Activated T-cell treated with anti-CD3 and anti-CD28 coated beads, Interleukin-2, amount 50 U/mL, for 48 hours (primary cell): ENCODE measurements at regions not wholly inside any gene's neighbourhood (a gene's known extent, or its start where the extent isn't known, plus 50 kb on each side); places are given as distances from the start of the nearest gene placed in this dataset.

Source experiments
- DNase-seq, 2 experiments: peaks; one replicate each; pipeline ENCODE4 v3.0.0-alpha.2; 2020

- DNase-seq, result no peak
Measured at GRCh38 chr2:144835634-144836350, 315.9 kb upstream of the ZEB2 start.

- DNase-seq, result no peak
Measured at GRCh38 chr2:144834998-144835633, 315.2 kb upstream of the ZEB2 start.

DNA sequence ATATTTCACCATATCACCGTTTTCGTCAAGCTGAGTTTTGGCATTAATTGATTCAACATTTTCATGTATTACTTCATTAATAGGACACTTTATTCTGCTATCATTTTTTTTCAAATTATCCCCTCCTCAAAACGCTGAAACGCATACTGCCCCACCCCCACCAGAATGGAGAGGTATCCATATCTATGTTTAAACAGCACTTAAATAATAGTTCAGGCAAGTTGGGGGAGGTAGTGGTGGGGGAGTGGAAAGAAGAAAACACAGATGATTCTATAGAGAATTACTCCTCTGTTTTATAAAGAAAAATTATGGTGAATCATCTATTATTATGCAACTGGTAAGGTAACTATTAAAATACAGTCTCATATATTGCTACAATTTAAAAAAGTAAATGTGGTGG lies 314.4 kb upstream of the ZEB2 start:
- no peak for DNase-seq

DNA sequence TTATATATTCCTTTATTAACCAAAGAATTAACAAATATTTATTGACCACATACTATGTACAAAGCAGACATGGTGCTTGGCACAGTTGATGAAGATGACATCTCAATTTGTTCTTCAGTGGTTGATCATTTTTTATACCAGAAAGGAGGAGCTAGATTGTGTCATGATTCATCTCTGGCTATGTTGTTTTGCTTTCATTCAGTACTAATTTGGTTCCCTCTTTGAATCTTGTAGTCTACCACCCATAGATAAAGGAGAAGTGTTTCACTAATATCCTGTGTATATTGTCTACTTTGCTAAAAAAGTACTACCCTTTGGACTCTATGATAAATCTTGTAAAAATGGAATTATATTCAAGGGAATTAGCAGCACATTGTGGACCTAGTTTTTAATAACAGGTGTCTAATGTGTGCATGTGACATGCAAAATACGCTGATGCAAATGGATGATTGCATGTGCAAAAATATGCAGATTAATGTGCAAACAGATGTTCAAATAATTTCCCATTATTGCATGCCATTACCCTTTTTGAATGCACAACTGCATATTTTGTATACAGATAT lies 313.2 kb upstream of the ZEB2 start:
- no peak for DNase-seq

- no peak for DNase-seq
Measured at GRCh38 chr2:144832048-144832447, 312.1 kb upstream of the ZEB2 start.

DNA sequence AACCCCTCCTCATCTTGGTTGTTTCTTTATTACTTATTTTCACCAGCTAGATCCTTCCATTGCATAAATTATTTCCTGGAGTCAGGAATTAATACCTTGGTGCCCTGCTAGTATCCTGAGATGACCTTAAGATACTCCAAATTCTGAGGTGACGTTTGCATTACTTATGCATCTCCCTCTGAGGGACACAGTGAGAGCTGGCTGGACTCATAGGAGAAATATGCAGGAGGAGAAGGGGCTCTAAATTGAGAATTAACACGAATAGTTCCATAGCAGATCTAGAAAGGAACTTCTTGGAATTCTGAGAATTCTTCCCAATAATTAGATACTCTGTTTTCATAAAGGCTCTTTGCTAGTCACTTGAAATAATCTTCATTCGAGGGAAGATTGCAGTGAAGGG lies 310.6 kb upstream of the ZEB2 start:
- no peak for DNase-seq

DNA sequence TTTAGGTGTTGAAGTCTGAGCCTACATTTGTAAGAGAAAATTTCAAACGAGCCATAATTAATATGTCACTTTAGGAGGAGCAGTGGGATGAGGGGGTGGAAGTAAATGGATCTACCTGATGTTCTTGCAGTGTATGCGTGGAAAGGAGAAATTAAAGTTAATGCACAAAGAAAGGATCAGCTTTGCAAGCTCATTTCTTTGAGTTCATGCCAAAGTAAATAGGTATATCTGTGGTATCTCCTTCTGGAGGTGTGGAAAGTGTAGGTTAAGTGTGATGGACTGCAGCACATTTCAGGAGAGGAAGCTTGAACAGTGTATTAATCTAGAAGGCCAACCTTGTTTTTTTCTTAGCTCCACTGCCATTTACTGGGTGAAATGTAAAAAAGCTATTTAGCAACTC lies 307.5 kb upstream of the ZEB2 start:
- no peak for DNase-seq

DNA sequence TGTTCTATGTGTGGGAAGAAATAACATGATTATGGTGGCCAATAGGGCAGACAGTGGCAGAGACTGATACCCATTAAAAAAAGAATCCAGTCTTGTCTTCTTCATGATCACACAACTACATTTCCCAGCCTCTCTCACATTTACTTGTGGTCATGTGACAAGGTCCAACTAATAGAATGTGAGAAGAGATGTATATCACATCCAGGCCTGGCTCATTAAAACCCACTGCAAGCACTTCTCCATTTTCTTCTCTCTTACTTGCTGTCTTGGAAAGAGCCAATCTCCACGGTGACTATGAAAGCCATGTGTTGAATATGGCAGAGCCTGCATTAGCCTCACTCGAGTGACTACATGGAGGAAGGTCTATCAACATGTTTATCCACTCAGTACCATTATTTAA lies 306.2 kb upstream of the ZEB2 start:
- DNase-seq, result no peak

DNA sequence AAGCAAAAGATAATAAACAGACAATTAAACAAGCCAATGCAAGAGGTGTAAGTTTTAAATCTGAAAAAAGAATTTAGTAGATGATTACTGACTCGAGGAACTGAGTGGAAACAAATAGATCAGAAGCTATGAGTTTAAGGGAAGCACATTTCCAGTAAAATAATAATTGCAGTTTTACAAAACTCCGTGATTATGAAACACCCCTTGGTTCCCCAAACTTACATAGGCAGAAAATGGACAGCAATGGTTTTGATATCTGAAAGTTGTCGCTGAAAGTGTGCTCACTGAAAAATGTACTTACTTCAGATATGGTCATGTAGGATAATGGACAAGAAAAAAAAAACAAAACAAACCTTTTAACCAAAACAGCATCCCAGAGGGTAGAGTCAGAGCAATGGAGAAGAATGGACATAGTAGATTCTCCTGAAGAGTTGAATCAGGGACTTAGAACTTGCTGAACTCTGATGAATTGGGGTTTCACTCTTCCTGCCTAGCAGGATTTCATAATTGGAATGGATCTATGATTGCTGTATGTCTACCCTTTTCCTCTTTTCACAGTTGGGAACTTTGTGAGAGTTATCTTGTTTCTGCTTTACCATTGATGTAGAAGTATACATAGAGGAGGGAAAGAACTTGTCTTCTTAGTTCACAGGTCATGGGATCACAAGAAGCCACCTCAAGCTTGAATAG lies 305.6 kb upstream of the ZEB2 start:
- no peak for DNase-seq

DNA sequence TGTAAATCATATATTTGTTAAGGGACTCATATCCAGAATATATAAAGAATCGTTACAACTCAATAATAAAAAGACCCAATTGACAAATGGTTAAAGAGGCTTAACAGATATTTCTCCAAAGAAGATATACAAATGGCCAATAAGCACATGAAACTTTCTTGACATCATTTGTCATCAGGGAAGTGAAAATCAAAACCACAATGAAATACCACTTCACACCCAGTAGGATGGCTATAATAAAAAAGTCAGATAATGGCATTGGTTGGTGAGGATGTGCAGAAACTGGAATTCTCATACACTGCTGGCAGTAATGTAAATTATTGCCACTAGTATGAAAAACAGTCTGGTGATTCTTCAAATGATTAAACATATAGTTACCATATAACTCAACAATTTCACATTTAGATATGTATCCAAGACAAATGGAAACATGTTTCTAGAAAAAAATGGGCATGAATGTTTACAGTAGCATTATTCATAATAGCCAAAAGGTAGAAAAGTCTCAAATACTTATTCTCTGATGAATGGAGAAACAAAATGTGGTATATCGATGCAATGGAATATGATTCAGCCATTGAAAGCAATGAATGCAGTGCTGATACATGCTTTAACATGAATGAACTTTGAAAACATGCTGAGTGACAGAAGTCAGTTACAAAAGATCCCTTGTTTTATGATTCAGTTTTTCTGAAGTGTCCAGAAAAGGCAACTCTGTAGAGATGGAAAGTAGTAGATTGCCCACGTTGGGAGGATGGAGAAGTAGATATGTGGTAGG lies 304.6 kb upstream of the ZEB2 start:
- DNase-seq, result no peak

DNA sequence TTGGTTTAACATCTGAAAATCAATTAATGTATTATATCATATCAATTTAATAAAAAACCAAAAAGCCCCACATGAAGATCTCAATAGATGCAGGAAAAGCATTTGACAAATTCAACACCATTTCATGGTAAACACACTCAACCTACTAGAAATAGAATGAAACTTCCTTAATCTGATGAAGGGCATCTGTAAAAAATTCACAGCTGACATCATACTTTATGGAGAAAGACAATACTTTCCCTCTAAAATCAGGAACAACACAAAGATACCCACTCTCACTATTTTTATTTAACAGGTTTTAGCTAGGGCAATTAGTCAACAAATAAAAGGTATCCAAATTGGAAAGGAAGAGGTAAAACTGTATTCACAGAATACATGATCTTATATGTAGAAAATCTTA lies 303.0 kb upstream of the ZEB2 start:
- no peak for DNase-seq

DNA sequence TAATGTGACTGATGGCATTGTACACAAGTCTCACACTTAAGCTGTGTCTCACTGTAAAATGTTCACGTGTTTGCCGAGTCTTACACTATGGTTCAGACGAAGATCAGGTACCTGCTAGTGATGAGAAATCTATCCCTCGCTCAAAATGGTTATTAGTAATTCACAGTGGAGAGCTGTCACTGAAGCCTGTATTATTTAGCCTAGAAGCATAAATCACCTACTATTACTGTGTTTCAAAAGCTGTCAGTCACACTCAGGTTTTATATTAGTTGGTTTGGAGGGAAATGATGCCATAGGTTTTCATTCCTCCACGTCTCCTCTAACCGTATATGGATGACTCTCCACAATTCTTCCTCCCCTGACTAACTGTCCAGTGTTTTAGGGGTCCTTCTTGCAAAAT lies 292.4 kb upstream of the ZEB2 start:
- DNase-seq, result no peak

GRCh38 chr2:144801766-144802165 lies 281.8 kb upstream of the ZEB2 start:
- no peak for DNase-seq

DNA sequence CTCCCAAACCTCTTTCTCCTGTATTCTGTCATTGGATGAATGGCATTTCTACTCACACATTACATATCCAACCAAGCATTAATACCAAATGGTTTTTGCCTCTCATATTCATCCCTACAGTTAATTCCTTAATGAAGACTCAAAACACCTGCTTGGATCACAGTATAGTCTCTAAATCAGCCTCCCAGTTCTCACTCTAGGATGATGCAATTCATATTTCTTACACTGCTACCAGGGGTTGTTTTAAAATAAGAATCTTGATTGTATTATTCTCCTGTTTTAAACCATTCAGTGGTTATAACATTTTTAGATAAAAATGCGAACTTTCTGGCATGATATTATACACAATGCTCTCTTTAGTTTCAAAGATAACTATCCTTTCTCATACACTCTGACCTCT lies 281.4 kb upstream of the ZEB2 start:
- no peak for DNase-seq

DNA sequence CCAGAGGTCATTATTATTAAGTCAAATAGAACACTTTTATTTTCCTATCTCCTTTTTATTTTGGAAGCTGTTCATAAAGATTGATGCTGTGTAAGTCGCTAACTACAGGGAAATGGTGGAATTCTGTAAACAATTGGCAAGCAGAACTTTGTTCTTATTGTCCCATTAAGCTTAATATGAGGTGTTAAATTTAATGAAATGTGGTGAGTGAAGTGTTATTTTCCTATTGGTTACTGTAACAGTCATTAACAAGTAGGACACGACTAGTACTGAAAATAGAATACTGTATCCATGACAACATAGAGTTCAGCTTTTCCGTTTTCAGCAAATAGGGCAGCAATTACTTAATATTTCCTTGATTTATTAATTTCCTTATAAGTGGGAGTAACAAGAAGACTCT lies 279.1 kb upstream of the ZEB2 start:
- DNase-seq, result no peak

GRCh38 chr2:144798034-144798433 lies 278.1 kb upstream of the ZEB2 start:
- no peak for DNase-seq

- DNase-seq, result no peak
Measured at GRCh38 chr2:144796936-144797335, 277.0 kb upstream of the ZEB2 start.

GRCh38 chr2:144796164-144796563 lies 276.2 kb upstream of the ZEB2 start:
- no peak for DNase-seq

GRCh38 chr2:144785253-144785652 lies 265.3 kb upstream of the ZEB2 start:
- DNase-seq, result no peak

DNA sequence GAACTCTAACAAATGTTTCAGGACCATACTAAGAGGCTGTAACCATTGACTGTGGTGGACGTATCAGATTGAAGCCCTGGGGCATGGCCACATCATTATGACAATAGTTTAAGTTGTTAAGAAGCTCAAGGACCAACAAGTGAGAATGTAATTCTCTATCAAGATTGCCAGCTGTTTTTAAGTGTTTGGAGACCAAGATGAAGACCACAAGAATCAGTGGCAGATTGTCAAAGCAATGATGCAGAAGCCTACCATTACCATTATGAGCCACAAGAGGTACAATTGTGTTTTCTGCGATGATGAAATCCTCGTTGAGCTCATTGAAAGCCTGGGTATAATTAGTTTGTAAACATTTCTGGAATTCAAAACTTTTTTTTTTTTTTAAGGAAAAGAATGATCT lies 261.1 kb upstream of the ZEB2 start:
- no peak for DNase-seq

GRCh38 chr2:144776766-144777165 lies 256.8 kb upstream of the ZEB2 start:
- no peak for DNase-seq

- no peak for DNase-seq
Measured at GRCh38 chr2:144774809-144775208, 254.9 kb upstream of the ZEB2 start.

GRCh38 chr2:144771348-144771747 lies 251.4 kb upstream of the ZEB2 start:
- DNase-seq, result no peak
